ENCODE measurements at regions not wholly inside any gene's neighbourhood (a gene's known extent, or its start where the extent isn't known, plus 50 kb on each side); places are given as distances from the start of the nearest gene placed in this dataset.
"Not testable (repeated sequence)": the region's sequence is repeated elsewhere in the genome, so short reads cannot be mapped to it uniquely, and the experiment has no call there.

DNA sequence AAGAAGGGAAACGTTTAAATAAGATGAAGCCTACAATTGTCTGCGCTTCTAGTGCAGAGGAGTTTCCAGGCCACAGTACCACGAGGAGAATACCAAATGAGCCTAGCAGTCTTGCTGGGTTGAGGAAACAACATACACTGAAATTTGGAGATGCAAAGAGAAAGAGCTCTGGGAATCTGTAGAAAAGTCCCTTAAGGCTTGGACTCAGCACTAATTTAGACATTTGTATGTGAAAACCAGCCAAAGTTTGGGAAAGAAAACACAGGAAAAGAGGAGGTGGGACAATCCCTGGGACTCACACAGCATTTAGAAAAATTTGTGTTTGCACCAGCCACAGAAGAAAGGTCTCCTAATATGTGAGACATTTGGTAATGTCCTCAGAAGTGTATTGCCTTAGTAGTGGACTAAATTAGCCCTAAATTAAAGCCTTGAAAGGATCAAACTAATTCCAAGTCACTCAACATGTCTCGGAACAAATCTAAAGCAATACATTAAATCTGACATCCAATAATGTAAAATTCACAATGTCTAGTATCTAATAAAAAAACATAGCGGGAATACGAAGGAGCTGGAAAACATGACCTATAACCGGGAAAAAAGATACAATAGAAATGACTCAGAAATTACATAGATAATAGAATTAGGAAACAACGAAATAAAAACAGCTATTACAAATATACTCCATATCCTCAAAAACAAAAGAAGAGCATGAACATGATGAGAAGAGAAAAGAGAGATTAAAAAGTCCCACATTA lies 187.1 kb upstream of the NAMPT start:
- DNase-seq: no peak

DNA sequence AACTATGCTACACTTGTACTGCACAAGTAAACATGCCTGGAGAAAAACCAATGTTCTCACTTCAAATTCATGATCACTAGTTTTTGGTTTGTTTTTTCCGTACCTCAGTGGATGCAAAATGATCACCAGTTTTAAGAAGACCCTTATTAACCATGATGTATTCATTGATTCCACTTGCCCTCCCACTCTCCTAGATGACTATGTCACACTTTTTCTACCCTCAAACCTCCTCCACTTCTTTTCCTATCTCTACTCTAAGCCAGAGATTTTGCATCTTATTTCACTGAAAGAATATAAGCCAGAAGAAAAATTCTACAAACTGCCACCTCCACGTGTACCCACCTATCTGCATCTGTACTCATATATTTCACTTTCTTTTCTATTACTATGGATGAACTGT lies 186.2 kb upstream of the NAMPT start:
- DNase-seq: no peak

DNA sequence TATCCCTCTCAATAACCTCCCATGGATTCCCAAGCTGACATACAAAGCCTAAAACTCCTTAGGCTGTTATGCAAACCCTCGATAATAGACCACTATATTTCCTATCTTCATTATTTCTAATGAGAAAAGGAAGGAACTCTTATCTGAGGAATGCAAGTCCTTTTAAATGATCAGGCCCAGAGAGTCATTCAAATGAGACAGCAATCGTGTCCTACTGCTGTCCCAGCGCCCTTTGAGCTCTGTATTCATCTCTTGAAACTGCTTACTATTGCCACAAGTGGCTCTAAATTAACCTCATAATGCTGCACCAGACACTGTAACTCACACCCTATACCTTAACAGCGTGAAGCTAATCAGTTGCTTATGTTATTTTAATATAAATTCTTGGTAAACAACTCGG lies 182.1 kb upstream of the NAMPT start:
- DNase-seq: no peak

DNA sequence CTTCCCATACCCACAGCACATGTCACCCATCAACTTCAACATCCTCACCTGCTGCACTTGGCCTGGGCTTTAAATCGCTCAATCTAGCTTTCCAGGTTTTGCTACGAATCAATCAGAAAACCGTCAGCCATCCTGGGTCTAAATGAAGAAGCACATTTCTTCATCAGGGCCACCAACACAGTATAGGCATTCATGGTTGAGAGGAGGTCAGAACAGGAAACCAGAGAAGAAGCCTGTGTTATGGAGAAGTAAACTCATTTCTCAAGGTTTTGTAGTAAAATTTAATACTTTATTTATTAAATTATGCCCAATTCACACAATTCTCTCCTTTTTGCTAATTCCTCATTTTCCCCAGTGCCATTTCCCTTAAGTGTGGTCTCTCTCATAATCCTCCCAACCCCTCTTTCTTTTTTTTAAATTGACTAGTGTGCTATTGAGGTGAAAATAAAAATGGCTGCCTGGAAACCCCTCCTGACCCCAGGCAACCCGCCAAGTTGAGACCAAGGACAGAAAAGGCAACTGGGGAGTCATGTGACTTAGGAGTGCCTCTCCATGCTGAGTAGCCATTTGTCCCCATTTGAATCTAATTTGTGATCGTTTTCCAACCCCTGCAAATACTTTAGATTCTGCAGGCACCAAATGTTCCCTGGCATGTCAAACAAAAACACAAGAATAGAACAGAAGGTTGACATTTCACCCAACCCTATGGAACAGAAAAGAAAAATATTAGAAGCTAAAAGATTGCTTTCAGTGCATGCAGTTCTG lies 181.1 kb upstream of the NAMPT start:
- DNase-seq: no peak

DNA sequence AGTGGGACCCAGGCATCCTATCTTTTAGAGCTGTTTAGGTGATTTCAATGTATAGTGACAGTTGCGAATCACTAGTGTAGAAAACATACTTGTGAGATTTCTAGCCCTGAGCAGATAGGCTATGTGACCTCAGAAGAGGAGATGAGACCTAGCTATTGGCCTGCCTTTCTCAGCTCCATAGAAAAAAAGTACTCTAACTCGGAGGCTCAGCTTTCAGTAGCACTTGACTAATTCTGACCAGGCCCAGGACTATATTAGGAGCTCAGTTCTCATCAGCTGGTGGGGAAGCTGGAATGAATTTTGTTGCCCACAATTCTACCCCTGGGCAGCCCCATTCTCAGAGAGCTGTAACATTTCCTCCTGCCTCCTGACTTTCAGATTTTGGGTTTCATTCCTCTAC lies 179.9 kb upstream of the NAMPT start:
- DNase-seq: no peak

DNA sequence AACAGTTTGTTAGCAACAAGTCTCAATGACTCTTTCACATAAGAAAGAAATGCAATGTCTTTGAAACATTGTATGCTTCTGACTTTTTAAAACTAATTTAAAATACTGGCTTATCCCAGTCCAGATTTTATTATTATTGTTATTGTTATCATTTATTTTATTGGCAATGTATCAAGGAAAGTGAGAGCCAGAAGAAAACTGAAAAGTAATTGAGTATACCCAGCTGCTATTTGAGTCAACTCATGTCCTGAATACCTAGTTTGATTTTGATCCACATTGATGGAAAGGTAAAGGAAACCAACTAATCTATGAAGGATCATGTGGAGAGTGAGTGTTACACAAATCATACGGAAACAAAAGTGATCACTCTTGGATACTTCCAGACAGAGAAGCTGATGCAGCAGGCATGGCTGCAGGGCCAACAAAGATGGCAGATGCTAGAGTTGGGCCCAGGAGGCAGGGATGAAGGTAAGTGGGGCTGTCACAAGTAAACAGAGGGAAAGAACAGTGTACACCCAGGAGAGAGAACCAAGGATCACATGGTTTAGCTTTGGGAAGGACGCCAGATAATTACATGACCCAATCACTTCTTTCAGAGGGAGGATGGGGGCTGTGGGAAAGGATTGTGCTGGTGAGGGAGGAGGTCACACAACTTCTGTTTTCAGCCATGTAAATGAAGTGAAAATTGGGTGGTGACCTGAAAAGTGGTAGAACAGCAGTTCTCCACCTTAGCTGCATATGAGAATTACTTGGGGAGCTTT lies 179.2 kb upstream of the NAMPT start:
- no peak for DNase-seq

DNA sequence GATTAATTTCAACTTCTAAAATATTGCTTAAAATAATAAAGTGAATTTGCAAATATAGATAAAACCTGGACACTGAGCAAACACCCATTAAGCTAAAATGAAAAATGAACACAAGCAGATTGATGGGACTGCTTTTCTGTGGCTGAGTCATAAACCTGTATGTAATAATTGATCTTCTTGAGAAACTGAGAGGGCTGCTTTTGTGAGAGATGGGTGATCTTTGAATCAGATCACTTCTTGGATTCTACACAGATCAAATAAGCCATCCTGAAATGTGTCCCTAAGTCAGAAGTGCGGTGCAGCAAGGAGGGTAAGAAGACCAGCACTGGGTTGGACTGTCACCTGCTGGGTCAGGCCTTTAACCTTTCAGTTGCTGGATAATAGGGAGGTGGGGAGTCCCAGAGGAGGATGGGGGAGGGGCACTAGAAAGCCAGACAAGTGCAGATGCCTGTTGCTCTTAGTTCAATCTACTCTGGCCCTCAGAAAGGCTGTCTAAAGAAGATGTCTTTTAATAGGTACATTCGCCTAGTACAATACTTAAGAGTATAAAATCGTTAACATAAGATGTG lies 178.2 kb upstream of the NAMPT start:
- no peak for DNase-seq

DNA sequence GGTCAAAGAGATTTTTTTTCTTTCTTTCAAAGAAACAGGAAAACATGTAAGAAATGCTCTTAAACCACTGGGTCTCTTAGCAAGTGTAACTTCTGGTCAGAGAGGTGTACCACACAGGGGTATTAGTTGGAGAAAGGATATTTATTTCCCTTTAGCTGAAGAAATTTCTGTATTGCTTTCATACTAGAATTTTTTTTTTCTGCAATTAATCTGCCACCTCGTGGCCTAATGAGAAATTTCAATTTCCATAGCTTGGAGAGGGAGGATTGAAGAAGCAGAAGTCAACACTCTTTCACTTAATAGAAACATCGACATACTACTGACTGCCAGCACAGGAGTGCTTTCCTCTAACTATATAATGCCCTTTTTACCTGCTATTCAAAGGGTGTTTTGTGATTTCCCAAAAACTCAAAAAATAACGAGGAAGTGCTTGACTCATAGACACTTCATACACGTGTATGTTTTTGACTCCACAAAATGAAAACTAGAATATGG lies 177.6 kb upstream of the NAMPT start:
- no peak for DNase-seq

DNA sequence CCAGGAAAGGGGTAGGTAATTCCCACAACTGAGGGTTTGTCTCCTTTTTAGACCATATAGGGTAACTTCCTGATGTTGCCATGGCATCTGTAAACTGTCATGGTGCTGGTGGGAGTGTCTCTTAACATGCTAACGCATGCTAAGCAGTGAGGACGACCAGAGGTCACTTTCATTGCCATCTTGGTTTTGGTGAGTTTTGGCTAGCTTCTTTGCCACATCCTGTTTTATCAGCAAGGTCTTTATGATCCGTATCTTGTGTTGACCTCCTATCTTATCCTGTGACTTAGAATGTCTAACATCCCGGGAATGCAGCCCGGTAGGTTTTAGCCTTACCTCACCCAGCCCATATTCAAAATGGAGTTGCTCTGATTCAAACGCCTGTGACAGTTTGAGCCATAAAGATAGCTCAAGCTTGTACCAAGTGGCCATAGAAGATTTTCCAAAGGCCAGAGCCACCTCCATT lies 176.0 kb upstream of the NAMPT start:
- no peak for DNase-seq

DNA sequence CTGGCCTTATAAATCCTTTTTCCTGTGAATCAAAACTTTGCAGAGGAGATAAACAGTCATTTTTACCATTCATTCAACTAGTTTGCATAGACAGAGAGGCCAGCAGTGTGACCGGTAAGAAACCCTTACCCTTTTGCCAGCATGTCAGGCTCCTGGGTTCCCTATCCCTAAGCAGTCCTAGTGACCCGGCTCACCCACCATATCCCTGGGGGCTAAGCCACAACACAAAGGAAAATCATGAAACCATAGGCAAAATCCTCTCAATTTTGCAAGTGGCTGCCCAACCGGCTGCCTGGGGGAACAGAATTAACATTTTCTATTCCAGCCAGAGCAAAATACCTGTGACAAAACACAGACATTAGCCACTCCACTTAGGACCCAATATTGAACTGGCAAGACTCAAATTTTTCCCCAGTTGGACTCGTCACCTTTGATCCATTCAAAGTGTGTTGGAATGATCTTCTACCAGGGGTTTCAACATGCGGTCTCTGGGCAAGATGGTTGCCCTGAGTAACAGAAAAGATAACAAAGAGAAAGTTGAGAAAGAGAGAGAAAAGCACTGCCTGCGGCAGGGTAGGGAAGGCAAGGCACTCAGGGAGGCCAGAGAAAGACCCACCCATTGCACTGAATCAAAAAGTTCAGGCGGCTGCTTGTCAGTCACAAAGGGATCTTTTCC lies 174.8 kb upstream of the NAMPT start:
- no peak for DNase-seq

DNA sequence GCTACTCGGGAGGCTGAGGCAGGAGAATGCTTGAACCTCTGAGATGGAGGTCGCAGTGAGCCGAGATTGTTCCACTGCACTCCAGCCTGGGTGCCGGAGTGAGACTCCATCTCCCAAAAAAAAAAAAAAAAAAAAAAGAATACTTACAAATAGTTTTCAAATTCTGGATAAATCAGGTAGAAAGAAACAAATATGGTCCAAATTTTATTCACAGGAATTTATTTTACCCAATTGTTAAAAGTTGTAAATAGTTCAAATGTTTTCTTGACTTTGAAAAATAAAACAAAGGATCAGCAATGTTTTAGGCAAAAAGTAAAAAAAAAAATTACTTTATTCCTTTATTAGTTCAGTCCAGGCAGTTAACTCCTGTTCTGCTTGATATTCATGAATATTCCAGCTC lies 172.9 kb upstream of the NAMPT start:
- DNase-seq: no peak

DNA sequence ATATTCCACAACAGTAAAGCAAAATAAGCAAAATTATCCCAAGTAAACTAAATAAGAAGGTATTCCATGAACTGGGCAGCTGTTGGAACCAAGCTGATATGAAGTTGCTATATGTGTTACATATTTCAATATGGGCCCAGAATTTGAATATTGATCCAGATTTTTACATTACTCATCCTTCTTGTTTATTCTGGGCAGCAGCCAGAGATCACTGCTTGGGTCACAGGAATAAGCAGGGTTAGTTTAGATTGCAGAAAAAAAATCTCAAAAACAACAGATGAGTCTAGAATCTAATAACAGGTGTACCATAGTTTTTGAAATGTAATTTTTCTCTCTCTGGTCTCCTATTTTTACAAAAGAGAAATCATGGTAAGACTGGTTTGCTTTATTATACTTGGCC lies 171.5 kb upstream of the NAMPT start:
- no peak for DNase-seq

DNA sequence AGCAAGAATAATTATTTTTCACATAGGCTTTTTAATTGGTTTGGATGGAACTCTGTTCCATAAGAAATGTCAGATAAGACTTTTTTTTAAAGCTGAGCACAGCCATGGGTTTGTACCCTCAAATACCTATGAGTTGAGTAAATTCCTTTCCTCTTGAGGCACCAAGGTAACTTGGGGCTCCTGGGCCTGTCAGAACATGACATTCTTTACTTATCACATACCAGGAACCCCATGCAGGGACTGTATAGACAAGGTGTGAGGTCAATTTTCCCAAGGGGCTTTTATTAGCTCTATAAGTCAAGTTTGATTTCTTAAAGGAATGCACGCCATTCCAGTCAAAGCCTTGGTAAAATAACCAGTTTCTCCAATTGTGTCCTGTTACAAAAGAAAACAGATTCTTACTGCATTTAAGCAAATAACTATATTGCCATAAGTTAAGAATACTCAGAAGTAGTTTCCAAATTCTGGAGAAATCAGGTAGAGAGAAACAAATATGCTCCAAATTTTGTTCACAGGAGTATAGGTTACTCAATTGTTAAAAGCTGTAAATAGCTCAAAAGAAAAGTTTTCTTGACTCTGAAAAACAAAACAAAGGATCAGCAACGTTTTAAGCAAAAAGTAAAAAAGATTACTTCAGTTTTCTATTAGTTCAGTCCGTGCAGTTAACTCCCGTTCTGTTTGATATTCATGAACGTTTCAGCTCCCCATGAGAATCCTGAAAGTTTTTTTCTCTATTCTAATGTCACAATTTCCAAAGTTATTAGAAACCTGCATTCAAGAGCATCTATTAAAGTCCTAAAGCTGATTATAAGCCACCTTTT lies 167.5 kb upstream of the NAMPT start:
- no peak for DNase-seq

DNA sequence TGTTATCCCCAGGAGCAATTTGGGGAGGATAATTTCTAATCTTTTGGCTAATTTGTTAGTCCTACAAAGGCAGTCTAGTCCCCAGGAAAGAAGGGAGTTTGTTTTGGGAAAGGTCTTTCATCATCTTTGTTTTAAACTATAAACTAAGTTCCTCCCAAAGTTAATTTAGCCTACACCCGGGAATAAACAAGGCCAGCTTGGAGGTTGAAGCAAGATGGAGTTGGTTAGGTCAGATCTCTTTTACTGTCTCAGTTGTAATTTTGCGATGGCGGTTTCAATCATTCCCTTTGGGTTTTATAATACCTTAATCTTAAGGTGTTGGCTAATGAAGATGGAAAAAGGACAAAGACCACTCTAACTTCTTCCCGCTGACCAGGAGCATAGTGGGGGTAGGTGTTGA lies 166.4 kb upstream of the NAMPT start:
- no peak for DNase-seq

DNA sequence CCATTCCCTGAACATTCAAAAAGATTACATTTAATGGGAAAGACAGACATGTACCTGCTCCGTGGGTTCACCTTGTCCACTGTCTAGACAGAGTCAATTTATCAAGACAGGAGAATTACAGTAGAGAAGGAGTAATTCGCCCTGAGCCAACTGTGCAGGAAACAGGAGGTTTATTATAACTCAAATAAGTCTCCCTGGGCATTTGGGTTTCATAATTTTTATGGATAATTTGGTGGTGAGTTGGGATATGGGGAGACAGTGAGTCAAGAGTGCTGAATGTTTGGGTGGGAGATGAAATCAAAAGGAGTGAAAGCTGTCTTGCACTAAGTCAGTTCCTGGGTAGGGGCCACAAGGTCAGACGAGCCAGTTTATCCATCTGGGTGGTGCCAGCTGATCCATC lies 165.9 kb upstream of the NAMPT start:
- no peak for DNase-seq

DNA sequence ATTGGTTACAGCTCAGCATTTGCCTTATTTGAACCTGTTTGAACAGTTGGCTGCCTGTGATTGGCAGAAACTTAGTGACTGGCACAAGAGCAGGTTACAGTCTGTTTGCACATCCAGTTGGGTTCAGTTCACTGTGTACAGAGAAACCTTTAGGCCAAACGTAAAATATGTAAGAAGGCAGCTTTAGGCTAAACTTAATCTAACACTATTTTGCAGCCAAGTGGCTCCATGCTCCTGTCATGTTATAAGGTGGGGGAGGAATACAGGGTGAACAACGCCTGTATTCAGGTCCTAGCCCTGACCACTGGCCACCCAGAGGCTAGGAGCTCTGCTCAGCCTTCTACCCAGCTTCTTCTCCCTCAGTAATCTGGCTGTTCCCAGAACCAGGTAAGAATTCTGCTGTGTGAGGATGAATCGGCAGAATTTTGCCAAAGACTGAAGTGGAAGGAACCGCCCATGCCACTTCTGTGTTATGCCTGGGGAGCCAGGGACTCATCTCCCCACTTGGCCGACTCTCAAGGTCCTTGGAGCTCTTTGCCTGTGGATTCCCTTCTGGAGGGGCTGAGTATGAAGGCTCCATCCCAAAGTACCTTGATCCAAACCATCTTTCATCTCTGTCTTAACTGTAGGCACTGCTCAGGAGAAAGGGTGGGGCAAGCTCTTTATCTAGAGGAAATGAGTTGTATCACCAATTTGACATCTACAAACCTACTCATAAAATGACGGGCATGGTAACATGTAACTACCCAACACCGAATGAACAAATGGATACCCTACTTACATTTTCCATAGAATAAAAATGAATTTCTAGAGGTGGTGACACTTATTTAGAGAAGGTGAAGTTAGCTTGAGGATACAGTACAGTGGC lies 164.4 kb upstream of the NAMPT start:
- no peak for DNase-seq

DNA sequence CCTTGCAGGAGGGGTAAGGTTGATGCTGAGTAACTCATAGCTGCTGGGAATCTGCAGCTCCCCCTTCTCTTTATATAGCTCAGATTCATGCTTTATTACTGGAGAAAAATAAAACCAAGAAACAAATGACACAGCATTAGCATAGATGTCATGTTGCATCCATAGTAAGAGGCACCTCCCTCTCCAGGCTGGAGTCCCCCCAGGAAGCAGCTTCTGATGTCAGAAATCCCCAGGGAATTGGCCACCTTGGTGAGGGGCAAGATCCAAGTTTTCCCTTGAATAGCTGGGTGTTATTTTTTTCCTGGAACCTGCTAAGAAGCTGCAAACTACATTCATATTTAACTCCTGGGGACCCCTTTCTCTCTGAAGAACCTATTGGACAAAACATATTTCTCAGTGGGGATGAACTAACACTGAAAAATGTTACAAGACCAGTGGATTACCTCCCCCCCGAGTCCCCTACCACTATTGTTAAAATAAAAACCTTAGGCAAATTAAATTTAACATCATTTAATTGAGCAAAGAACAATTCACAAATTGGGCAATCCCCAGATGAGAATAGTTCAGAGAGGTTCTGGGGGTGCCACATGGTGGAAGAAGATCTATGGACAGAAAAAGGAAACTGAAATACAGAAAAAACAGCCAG lies 163.7 kb upstream of the NAMPT start:
- DNase-seq: no peak

DNA sequence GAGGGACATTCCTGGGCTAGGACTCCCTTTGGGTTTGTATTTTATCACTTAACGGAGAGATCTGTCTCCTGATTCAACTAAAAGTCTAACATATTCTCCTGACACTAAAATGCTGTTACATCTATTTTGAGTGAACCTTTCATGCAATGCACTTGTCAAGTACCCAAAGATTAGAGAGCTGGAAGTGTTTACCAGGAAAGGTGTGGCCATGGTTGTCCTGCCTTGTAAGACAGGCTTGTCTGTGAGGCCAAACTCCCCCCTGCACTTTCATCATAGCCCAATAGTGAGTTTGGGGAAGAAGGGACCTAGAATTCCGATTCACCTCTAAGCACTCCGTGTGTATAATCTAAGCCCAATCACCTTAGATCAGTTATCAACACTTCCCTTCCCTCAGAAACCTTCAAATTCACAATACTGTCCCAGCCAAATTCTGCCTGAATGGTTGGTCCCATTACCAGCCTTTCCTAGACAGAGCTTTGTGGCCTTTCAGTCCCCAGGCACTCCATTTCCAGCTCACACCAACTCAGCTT lies 162.6 kb upstream of the NAMPT start:
- DNase-seq: no peak

DNA sequence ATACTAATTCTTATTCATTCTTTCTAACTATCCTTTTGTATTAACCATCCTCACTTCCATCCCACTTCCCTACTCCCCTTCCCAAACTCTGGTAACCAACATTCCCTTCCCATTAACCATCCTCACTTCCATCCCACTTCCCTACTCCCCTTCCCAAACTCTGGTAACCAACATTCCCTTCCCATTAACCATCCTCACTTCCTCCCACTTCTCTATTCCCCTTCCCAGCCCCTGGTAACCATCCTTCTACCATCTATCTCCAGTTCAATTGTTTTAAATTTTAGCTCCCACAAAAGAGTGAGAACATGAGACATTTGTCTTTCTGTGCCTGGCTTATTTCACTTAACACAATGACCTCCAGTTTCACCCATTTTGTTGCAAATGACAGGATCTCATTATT lies 160.6 kb upstream of the NAMPT start:
- DNase-seq: not testable (repeated sequence)

All from activated gamma-delta T cell treated with Interleukin-2 at 50 U/mL for 16 hours (primary cell).